ENCODE measurements at regions not wholly inside any gene's neighbourhood (a gene's known extent, or its start where the extent isn't known, plus 50 kb on each side); places are given as distances from the start of the nearest gene placed in this dataset.

DNA sequence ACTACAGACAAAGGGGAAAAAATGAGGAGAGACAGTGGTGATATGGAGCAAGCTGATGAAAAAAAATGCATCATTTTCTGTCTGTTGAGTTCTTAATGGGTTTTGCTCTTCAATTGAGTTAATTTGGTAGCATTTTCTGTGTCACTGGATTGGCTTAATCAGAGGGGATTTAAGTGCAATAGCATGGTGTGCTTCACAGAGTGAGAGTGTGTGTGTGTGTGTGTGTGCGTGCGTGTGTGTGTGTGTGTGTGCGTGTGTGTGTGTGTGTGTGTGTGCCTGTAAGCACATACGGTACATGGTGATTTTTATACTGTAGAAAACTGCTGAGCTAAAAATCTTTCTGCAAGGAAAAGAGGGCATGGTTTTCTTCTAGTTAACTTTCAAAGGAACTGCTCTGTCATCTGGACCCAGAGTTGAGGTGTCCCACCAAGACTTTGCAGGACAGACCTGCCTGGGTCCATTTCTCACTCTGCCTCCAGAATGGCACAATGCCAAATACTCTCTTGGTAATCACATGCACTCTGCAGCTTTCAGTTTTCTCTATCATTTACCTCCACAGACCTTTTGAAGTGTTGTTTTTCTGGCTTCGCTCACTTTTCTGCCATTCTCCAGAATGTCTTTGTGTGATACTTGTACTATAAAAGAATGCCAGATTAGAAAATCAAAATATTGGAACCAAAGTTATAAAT lies 952.6 kb upstream of the SOX9 start:
- Mint-ChIP-seq H3K27ac (peak overlapping the region in 2 of 3 donors; percentile 31 to 35), H3K27me3 (no peaks in the 10 kb centered on the region), H3K36me3 (peaks cover 2% of the 10 kb centered on the region), H3K4me3 (no peak overlapping the region), H3K9me3 (peaks cover 0 to 12% (median 6%) of the 10 kb centered on the region in 3 donors), H3K4me1 (no peaks in the 10 kb centered on the region)

DNA sequence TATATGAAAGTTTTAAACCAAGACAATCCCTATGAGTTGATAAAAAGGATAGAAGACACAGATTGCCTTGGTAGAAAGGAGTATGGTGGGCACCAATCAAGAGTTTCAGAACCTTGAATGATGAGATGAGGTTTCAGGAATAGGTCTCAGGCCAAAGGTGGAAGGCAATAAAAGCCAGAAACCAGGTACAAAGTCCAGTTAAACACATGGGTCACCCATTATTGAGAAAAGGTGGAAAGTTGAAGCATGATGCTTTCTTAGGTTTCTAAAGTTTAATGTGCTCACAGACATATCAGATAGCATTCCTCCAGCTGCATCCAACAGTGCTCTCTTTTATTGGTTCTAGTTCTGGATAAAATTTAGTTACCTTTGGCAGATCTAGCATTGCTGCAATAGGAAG lies 950.8 kb upstream of the SOX9 start:
- Mint-ChIP-seq H3K27me3 (no peaks in the 10 kb centered on the region), H3K4me3 (no peak overlapping the region), H3K27ac (no peak overlapping the region), H3K9me3 (peaks cover 1 to 12% (median 6%) of the 10 kb centered on the region in 3 donors), H3K4me1 (no peaks in the 10 kb centered on the region), H3K36me3 (peaks cover 2% of the 10 kb centered on the region)

DNA sequence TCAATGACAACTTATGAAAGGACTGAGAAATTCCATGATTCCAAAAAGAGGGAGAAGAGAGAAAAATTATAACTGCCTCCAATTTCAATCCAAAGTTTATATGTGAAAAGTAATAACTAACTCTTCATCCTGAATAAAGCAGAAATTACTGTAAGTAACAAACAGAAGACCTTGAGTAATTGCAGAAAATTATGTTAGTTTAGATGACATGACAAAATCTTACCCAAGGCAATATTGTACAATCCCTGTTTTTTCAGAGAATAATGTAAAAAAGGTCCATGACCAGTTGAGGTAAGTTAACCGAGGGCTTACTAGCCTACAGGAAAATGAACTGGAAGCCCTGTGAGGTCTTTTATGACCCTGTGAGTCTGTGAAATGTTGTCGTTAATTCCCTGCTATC lies 949.5 kb upstream of the SOX9 start:
- peaks cover 2% of the 10 kb centered on the region for H3K36me3 Mint-ChIP-seq
- H3K27ac Mint-ChIP-seq, result no peak overlapping the region
- H3K27me3 Mint-ChIP-seq, result no peaks in the 10 kb centered on the region
- no peaks in the 10 kb centered on the region for H3K4me1 Mint-ChIP-seq
- peaks cover 1 to 12% (median 8%) of the 10 kb centered on the region in 3 donors for H3K9me3 Mint-ChIP-seq
- no peak overlapping the region for H3K4me3 Mint-ChIP-seq

DNA sequence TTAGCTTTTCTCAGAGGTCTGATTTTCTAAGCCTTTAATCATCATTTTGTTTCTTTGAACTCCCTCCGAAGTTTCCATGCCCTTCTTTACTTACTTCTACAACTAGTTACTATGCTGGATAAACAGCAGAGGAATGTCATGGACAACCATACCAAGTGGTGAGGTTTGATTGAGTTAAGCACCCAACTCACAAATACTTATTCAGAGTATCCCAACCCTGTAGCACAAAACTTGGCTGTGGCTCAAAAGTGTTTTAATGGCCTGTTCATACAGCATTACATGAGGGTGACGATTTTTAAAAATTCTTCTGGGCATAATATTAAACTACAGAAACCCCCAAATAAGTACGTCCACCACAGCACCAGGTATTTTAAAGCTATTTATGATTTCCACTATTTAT lies 946.8 kb upstream of the SOX9 start:
- Mint-ChIP-seq H3K27ac (no peak overlapping the region), H3K36me3 (no peaks in the 10 kb centered on the region), H3K4me1 (no peaks in the 10 kb centered on the region), H3K4me3 (no peak overlapping the region), H3K9me3 (peaks cover 4 to 6% (median 5%) of the 10 kb centered on the region in 3 donors), H3K27me3 (no peaks in the 10 kb centered on the region)

DNA sequence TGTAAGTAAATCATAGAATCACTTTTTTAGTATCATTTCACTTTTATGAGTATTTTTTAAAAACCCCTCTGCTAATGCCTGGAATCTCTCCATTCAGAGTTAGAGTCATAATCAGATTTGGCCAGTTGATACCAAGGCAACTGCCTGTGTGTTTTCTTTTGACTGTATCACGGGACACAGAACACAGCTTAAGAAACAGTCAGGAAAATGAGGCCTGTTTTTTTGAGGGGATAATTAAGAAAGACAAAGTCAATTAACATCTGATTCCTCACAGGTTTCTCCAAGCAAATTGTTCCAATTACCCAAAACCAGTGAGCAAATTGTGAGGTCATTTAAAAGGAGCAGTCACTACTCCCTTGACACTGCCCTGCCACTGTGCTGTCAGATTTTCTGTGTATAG lies 944.5 kb upstream of the SOX9 start:
- Mint-ChIP-seq H3K27me3 (no peaks in the 10 kb centered on the region), H3K4me3 (no peak overlapping the region), H3K36me3 (no peaks in the 10 kb centered on the region), H3K9me3 (peaks cover 4 to 6% (median 5%) of the 10 kb centered on the region in 3 donors), H3K27ac (no peak overlapping the region), H3K4me1 (no peaks in the 10 kb centered on the region)

DNA sequence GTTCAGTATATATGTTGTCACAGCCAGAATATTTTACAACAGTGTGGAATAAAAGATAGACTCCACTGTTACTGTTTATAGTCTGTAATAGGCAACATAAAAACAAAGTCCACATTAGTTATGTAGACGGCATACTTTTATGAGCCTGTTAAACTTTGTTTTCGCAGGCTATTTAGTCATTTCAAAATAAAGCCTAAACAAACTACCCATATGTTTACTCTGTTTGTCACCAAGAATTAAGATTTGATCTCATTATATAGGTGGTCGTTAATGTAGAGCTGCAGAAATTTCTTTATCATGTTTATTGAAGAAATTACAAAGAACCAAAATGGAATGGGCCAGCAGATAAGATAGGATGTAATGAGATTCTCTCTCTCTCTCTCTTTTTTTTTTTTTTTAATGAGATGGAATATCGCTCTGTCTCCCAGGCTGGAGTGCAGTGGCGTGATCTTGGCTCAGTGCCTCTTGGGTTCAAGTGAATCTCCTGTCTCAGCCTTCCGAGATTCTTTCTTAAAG lies 943.8 kb upstream of the SOX9 start:
- peaks cover 0 to 4% (median 3%) of the 10 kb centered on the region in 3 donors for H3K9me3 Mint-ChIP-seq
- no peaks in the 10 kb centered on the region for H3K27me3 Mint-ChIP-seq
- no peaks in the 10 kb centered on the region for H3K36me3 Mint-ChIP-seq
- no peaks in the 10 kb centered on the region for H3K4me1 Mint-ChIP-seq
- no peak overlapping the region for H3K27ac Mint-ChIP-seq
- H3K4me3 Mint-ChIP-seq, result no peak overlapping the region

DNA sequence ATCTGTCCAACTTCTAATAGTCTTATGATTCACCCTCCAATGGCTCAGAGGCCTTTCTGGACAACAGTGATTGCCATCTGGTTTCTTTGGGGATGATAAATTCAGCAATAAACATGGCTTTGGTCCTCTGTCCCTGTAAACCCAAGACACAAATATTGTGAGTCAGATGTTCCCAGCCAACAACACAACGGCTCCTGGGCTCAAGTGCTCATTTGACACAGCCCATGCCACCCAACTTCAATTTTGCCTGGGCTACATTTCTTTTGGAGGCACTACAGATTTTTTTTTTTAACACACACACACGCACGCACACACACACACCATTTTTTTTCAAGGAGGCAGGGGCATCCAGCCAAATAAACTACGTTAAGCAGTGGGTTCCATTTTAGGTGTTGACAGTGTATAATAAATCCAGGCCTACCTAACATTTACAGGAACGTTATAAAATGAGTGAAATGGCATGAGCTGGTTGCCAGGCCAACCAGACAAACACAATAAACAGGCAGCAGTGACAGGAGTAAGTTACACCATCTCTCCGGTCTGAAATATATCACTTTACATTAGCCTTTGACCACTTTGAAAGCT lies 939.9 kb upstream of the SOX9 start:
- no peak overlapping the region for H3K4me3 Mint-ChIP-seq

DNA sequence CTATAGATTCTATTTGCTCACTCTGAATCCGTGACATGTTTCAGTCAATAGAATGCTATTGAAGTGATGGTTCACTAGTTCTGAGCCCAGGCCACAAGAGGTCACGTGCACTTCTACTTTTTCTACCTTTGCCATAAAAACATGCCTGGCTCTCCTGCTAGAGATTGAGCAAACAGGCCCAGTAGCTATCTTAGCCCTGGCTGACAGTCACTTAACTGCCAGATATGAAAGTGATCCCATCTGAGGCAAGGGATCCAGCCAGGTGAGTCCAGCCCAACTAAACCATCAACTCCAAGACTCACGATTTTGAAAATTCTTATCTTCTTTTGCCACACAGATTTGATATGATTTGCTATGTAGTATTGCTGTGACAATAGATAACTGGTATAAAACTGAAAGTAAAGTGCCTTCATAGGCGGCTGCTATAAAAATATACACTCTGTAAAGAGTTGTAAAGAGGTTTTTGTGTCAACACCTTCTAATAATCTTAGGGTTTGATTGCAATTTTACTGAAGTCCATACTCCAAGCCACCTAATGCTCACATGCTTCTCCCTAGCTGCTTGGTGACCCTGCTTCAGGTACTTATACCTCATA lies 937.7 kb upstream of the SOX9 start:
- Mint-ChIP-seq H3K9me3 (peaks cover 3 to 10% (median 7%) of the 10 kb centered on the region in 3 donors), H3K27me3 (no peaks in the 10 kb centered on the region), H3K4me1 (no peaks in the 10 kb centered on the region), H3K4me3 (no peak overlapping the region), H3K27ac (no peak overlapping the region), H3K36me3 (no peaks in the 10 kb centered on the region)

More for the DNA sequence above, 939.9 kb upstream of the SOX9 start:
- peaks cover 2 to 7% (median 3%) of the 10 kb centered on the region in 3 donors for H3K9me3 Mint-ChIP-seq
- H3K27me3 Mint-ChIP-seq, result no peaks in the 10 kb centered on the region
- no peak overlapping the region for H3K27ac Mint-ChIP-seq
- no peaks in the 10 kb centered on the region for H3K4me1 Mint-ChIP-seq
- no peaks in the 10 kb centered on the region for H3K36me3 Mint-ChIP-seq

DNA sequence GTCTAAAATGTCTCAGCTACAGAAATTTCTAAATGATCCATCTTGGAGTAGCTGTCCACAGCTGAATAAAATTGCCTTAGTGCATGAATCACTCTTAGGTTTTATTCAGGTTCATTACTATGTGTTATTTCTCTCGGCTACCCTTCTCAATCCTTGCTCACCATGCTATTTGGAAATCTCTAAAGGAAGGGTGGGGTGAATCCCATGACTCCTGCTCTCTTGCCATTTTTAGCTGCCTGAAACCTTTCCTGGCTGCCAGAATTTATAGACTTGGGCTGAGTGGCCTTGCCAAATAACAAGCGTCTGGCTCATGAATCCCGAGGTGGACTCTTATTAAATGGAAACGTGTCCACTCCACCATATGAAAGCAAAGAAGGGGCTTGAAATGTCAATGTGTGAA lies 936.1 kb upstream of the SOX9 start:
- Mint-ChIP-seq H3K4me3 (no peak overlapping the region), H3K9me3 (peaks cover 3 to 11% (median 5%) of the 10 kb centered on the region in 3 donors), H3K27ac (no peak overlapping the region), H3K36me3 (no peaks in the 10 kb centered on the region), H3K27me3 (no peaks in the 10 kb centered on the region), H3K4me1 (no peaks in the 10 kb centered on the region)

DNA sequence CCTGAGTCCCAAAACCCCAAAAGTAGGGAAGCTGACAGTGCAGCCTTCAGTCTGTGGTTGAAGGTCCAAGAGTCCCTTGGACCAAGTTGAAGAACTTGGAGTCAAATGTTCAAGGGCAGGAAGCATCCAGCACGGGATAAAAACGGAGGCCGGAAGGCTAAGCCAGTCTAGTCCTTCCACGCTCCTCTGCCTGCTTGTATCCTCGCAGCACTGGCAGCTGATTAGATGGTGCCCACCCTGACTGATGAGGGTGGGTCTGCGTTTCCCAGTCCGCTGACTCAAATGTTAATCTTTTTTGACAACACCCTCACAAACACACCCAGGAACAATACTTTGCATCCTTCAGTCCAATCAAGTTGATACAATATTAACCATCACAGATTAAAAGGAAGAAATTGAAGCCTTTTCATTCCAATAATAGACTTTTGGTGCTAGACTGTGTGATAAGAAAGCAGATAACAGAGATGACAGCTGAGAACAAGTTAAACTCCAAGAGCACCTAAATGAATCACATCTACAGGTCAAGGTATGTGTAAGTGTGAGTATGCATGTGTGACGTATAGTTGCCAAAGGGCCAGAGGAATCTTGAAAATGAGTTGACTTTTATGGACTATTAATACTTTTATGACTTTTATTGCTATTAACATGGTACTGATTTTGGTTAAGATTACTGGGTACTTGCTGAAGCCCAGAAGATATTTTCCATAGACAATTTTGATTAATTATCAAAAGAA lies 933.5 kb upstream of the SOX9 start:
- H3K4me1 Mint-ChIP-seq, result peaks cover 0 to 1% (median 0%) of the 10 kb centered on the region in 3 donors
- peaks cover 3 to 11% (median 5%) of the 10 kb centered on the region in 3 donors for H3K9me3 Mint-ChIP-seq
- H3K4me3 Mint-ChIP-seq, result no peak overlapping the region
- H3K36me3 Mint-ChIP-seq, result no peaks in the 10 kb centered on the region
- H3K27ac Mint-ChIP-seq, result no peak overlapping the region
- H3K27me3 Mint-ChIP-seq, result no peaks in the 10 kb centered on the region

DNA sequence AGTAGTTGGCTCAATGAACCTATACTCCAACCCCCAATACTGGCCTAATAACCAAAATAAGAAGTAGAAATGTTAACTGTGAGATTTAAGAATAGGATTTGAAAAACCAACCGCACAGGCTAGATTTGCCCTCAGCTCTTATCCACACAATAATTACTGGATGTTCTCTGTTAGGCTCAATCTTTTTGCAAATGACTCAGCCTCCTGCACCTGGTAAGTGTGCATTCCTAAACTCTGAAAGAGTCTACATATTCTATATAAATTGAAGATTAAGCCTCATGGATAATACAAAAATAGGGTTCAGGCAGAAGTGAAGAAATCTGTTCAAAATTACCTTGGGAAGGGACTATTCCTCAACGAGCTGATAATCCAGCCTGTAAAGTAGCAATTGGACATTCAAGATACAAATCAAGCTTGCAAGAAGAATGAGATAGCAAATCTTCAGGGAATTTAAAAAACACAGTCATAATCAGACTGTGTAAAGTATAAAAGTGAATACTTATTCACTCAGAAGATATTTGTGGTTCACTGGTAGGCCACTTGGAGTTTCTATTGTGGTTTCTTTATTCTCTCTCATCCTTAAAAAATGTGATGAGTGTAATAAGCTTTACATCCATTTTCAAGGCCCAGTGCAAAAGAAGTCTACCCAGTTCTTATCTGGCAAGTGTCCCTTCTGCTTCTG lies 931.9 kb upstream of the SOX9 start:
- H3K4me3 Mint-ChIP-seq, result no peak overlapping the region
- H3K9me3 Mint-ChIP-seq, result peaks cover 1 to 8% (median 2%) of the 10 kb centered on the region in 3 donors

DNA sequence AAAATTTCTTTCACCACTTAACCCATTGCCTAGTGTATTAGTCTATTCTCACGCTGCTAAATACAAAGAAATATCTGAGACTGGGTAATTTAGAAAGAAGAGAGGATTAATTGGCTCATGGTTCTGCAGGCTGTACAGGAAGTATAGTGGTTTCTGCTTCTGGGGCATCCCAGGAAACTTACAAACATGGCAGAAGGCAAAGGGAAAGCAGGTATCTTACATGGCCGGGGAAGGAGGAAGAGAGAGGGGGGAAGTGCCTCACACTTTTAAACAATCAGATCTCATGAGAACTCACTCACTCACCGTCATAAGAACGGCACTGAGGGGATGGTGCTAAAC lies 931.4 kb upstream of the SOX9 start:
- Mint-ChIP-seq H3K4me1 (peaks cover 0 to 1% (median 0%) of the 10 kb centered on the region in 3 donors), H3K27ac (no peak overlapping the region)

More for the DNA sequence above, 931.9 kb upstream of the SOX9 start:
- Mint-ChIP-seq H3K27ac (no peak overlapping the region), H3K27me3 (no peaks in the 10 kb centered on the region), H3K36me3 (no peaks in the 10 kb centered on the region), H3K4me1 (peaks cover 0 to 1% (median 0%) of the 10 kb centered on the region in 3 donors)

DNA sequence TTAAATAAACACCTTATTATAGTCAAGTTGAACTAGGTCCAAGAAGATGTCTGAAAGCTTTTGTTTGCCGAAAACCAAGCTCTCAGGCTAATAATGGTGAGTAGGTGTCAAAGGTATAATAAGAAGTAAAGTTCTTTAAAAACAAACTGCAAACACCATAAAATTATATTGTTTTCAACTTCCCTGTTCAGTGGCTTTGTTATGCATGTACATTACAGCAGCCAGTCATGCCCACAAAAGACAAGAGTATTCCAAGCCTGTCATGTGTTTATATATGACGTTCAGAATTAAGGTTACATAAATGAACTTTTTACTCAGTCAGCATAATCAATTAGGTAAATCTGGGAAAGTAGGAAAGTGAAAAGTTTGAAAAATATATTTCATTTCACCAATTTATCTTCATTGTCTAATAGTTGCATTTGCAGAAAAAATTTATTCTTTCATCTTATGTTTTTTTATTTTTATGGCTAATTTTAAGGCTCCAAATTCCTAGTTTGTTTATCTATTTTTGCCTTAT lies 928.7 kb upstream of the SOX9 start:
- Mint-ChIP-seq H3K36me3 (no peaks in the 10 kb centered on the region), H3K27me3 (no peaks in the 10 kb centered on the region), H3K4me3 (no peak overlapping the region), H3K4me1 (peaks cover 0 to 1% (median 0%) of the 10 kb centered on the region in 3 donors), H3K27ac (no peak overlapping the region), H3K9me3 (peaks cover 0 to 7% (median 3%) of the 10 kb centered on the region in 3 donors)

More for the DNA sequence above, 931.4 kb upstream of the SOX9 start:
- peaks cover 1 to 8% (median 2%) of the 10 kb centered on the region in 3 donors for H3K9me3 Mint-ChIP-seq
- H3K27me3 Mint-ChIP-seq, result no peaks in the 10 kb centered on the region
- no peak overlapping the region for H3K4me3 Mint-ChIP-seq
- no peaks in the 10 kb centered on the region for H3K36me3 Mint-ChIP-seq

DNA sequence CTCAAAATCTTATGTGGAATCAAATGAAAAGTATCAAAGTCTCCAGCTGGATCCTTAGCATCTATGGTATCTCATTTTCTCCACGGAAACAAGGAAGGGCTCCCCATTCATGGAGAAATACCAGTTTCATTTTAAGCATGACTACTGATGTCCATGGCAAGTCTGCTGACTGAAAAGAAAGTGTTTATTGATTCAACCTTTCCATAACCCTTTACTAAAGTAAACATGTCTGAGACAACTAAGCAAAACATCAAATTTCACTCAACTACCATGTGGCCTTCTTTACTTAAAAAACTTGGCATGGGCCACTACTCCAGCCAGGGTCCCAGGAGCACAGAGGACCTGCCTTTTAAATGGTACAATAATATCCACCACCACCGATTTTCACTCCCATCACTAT lies 928.0 kb upstream of the SOX9 start:
- no peaks in the 10 kb centered on the region for H3K36me3 Mint-ChIP-seq
- H3K4me1 Mint-ChIP-seq, result peaks cover 0 to 1% (median 0%) of the 10 kb centered on the region in 3 donors
- H3K27me3 Mint-ChIP-seq, result no peaks in the 10 kb centered on the region
- peaks cover 0 to 11% (median 2%) of the 10 kb centered on the region in 3 donors for H3K9me3 Mint-ChIP-seq
- H3K27ac Mint-ChIP-seq, result no peak overlapping the region
- no peak overlapping the region for H3K4me3 Mint-ChIP-seq

All from IgD-negative memory B cell (primary cell).